HCT116 (cell line): ENCODE measurements at regions not wholly inside any gene's neighbourhood (a gene's known extent, or its start where the extent isn't known, plus 50 kb on each side); places are given as distances from the start of the nearest gene placed in this dataset.

Experiments
- ATAC-seq: fragments of 200-7000 bp; cut with Tn5 transposase; 2 replicates; pipeline ENCODE4 v1.9.1; 2020; ENCODE audit warnings: mild to moderate bottlenecking, moderate library complexity
- BruUV-seq: library from RNA; stranded (reverse); fragments of 400-500 nt; replicated peaks from 2 replicates; lab custom pipeline; 2021; lab: Mats Ljungman, UMichigan
- CTCF ChIA-PET: fragments of 300-600 bp; sonication (Branson Sonifier 250); formaldehyde crosslinking; loops from one replicate; lab custom pipeline; 2021; ENCODE audit warnings: antibody characterized with exemption; lab: Charles Lee
- POLR2A ChIA-PET: fragments of 300-600, 350-600 bp; sonication (Branson Sonifier 250); formaldehyde crosslinking; loops from one replicate; lab custom pipeline; 2021; ENCODE audit warnings: antibody characterized with exemption; lab: Charles Lee
- RAD21 ChIA-PET, 2 experiments: fragments of 300-600 bp; sonication (Branson Sonifier 250); formaldehyde crosslinking; loops; one replicate each; lab custom pipeline; 2023; ENCODE audit warnings: low total read pairs in 2 of 2; ENCODE audit not compliant: uncharacterized antibody in 2 of 2, unreplicated experiment in 2 of 2, low non-redundant PET in 1 of 2; lab: Charles Lee
- DNase-seq: peaks from one replicate; pipeline ENCODE4 v3.0.0-alpha.2; 2010; ENCODE audit warnings: low read depth, low spot score
- H2AFZ ChIP-seq: fragments of 200-600 bp; shearing (Covaris generic), sonication (generic); 2 replicates; pipeline ENCODE4 v1.6.1; 2017; ENCODE audit warnings: low read depth, mixed run types, mixed read lengths, antibody characterized with exemption, low read length; ENCODE audit not compliant: poor library complexity, severe bottlenecking
- H3K27ac ChIP-seq: 2 replicates; pipeline ENCODE4 v1.5.1; 2012; ENCODE audit warnings: low read depth, low read length
- H3K27me3 ChIP-seq: fragments of 200-600 bp; sonication (generic); 2 replicates; pipeline ENCODE4 v1.6.1; 2016; ENCODE audit warnings: mixed run types, low read length, mixed read lengths; ENCODE audit not compliant: insufficient read depth
- H3K36me3 ChIP-seq, 2 experiments: fragments of 200-500 bp in 1 of 2; fragments of 200-600 bp in 1 of 2; sonication (Bioruptor generic) in 1 of 2; sonication (generic) in 1 of 2; 2 replicates each; pipeline versions ENCODE4 v1.5.1 to v1.6.1; 2014 to 2016; ENCODE audit warnings: low read length in 2 of 2, inconsistent platforms in 1 of 2, mixed read lengths in 1 of 2, mixed run types in 1 of 2; ENCODE audit not compliant: insufficient read depth in 2 of 2, control insufficient read depth in 1 of 2
- H3K4me1 ChIP-seq, 2 experiments: fragments of 200-600 bp in 1 of 2; sonication (generic) in 1 of 2; 2 replicates each; pipeline versions ENCODE4 v1.5.1 to v1.6.1; 2012 to 2017; ENCODE audit warnings: low read length in 2 of 2, inconsistent platforms in 1 of 2, mild to moderate bottlenecking in 1 of 2, mixed read lengths in 1 of 2, mixed run types in 1 of 2, moderate library complexity in 1 of 2; ENCODE audit not compliant: insufficient read depth in 2 of 2, control insufficient read depth in 1 of 2
- H3K4me2 ChIP-seq: fragments of 200-600 bp; sonication (generic); 2 replicates; pipeline ENCODE4 v1.6.1; 2017; ENCODE audit warnings: mixed run types, low read length, mixed read lengths
- H3K4me3 ChIP-seq, 2 experiments: fragments of 200-600 bp in 1 of 2; sonication (generic) in 1 of 2; replicated peaks in 1 of 2; 2 replicates each; pipeline ENCODE4 v1.5.1; 2011 to 2016; ENCODE audit warnings: low read length in 2 of 2, control low read depth in 1 of 2, low read depth in 1 of 2, mild to moderate bottlenecking in 1 of 2, mixed read lengths in 1 of 2, mixed run types in 1 of 2
- H3K79me2 ChIP-seq: fragments of 200-600 bp; sonication (generic); 2 replicates; pipeline ENCODE4 v1.6.1; 2017; ENCODE audit warnings: mild to moderate bottlenecking, mixed run types, low read length, moderate library complexity, mixed read lengths; ENCODE audit not compliant: insufficient read depth
- H3K9ac ChIP-seq: fragments of 200-600 bp; sonication (generic); 2 replicates; pipeline ENCODE4 v1.6.1; 2016; ENCODE audit warnings: low read length, mixed read lengths
- H3K9me2 ChIP-seq: fragments of 200-600 bp; sonication (generic), shearing (Covaris generic); 2 replicates; pipeline ENCODE4 v1.6.1; 2017; ENCODE audit warnings: mixed run types, mild to moderate bottlenecking, moderate library complexity; ENCODE audit not compliant: insufficient read depth
- H3K9me3 ChIP-seq, 2 experiments: fragments of 200-500 bp in 1 of 2; fragments of 200-600 bp in 1 of 2; sonication (Bioruptor generic) in 1 of 2; sonication (generic) in 1 of 2; 2 replicates each; pipeline ENCODE4 v1.6.1; 2014 to 2017; ENCODE audit warnings: low read length in 2 of 2, mixed read lengths in 2 of 2, inconsistent platforms in 1 of 2, low read depth in 1 of 2, mild to moderate bottlenecking in 1 of 2, mixed run types in 1 of 2, moderate library complexity in 1 of 2; ENCODE audit not compliant: control insufficient read depth in 1 of 2, insufficient read depth in 1 of 2
- H4K20me1 ChIP-seq: fragments of 200-600 bp; sonication (generic), shearing (Covaris generic); 2 replicates; pipeline ENCODE4 v1.6.1; 2017; ENCODE audit warnings: mixed run types, mild to moderate bottlenecking, moderate library complexity; ENCODE audit not compliant: insufficient read depth
- JUND ChIP-seq: IDR thresholded peaks from 2 replicates; pipeline ENCODE4 v1.6.1; 2012
- POLR2AphosphoS5 ChIP-seq: IDR thresholded peaks from 2 replicates; pipeline ENCODE4 v1.6.1; 2011; ENCODE audit warnings: mild to moderate bottlenecking, low read depth, low read length, moderate library complexity
- REST ChIP-seq: IDR thresholded peaks from 2 replicates; pipeline ENCODE4 v1.6.1; 2012; ENCODE audit warnings: low read depth
- SIN3A ChIP-seq: IDR thresholded peaks from 2 replicates; pipeline ENCODE4 v1.6.1; 2012; ENCODE audit warnings: low read depth
- TCF7L2 ChIP-seq: IDR thresholded peaks from 2 replicates; pipeline ENCODE4 v1.7.0; 2011; ENCODE audit warnings: borderline replicate concordance, inconsistent platforms; ENCODE audit not compliant: insufficient read depth, insufficient read length; ENCODE audit errors: extremely low read depth
- ZBTB33 ChIP-seq: IDR thresholded peaks from 2 replicates; pipeline ENCODE4 v1.6.1; 2011; ENCODE audit warnings: mild to moderate bottlenecking, low read length, moderate library complexity; ENCODE audit not compliant: insufficient replicate concordance; ENCODE audit errors: extremely low read depth
- intact Hi-C: fragments of 100-400 bp; cut with micrococcal nuclease; formaldehyde crosslinking; loops from 2 replicates; pipeline ENCODE4 v1.10.0; 2022

- H3K27me3 ChIP-seq: no peaks in the 10 kb centered on the region
- no peak overlapping the region for H3K9ac ChIP-seq
- no peak overlapping the region for H3K4me2 ChIP-seq
- H3K4me1 ChIP-seq: no peaks in the 10 kb centered on the region
- BruUV-seq: no TSS peak
- peaks cover 0 to 8% of the 10 kb centered on the region in 2 experiments; a peak in 1 of 4 replicates for H3K9me3 ChIP-seq
- no peak overlapping the region for H3K27ac ChIP-seq
- ChIA-PET POLR2A (no interaction called here), RAD21 (no interaction called here), CTCF (no interaction called here)
- H3K4me3 ChIP-seq: no peak overlapping the region
- ATAC-seq: no peak
- no peak for DNase-seq
- H3K36me3 ChIP-seq: no peaks in the 10 kb centered on the region
- TF ChIP-seq POLR2AphosphoS5: no peak
- no peak for TF ChIP-seq TCF7L2
- no peak for TF ChIP-seq SIN3A
- no peak for TF ChIP-seq ZBTB33
- TF ChIP-seq JUND: no peak
- no peak for TF ChIP-seq REST
- H4K20me1 ChIP-seq: no peaks in the 10 kb centered on the region
- no peaks in the 10 kb centered on the region for H3K9me2 ChIP-seq
- intact Hi-C loops: no loop called here
- H3K79me2 ChIP-seq: no peaks in the 10 kb centered on the region
- H2AFZ ChIP-seq: no peak overlapping the region
These were observed 750.5 kb upstream of the TMEM132C start for GRCh38 chr12:127516467-127516866.
